ENCODE measurements at regions not wholly inside any gene's neighbourhood (a gene's known extent, or its start where the extent isn't known, plus 50 kb on each side); places are given as distances from the start of the nearest gene placed in this dataset.
A peak's percentile ranks its signal among the peaks of the same experiment; 100 is the strongest.

GRCh38 chr12:67475725-67476124 lies 172.8 kb upstream of the DYRK2 start:
- Histone ChIP-seq H3K9me3 (ENCODE audit: low read depth) (no peaks in the 10 kb centered on the region), H3K27me3 (no peaks in the 10 kb centered on the region), H3K36me3 (no peaks in the 10 kb centered on the region), H3K27ac (no peak overlapping the region), H3K4me1 (ENCODE audit: low read depth) (peaks cover 18% of the 10 kb centered on the region), H3K4me3 (no peak overlapping the region)
- no peak for DNase-seq (ENCODE audit: low read depth in 1 of 2, low spot score in 1 of 2)
- TF ChIP-seq CTCF (IDR thresholded peaks at IDR 0.05; ENCODE audit: low read depth, low read length), result no peak

GRCh38 chr12:67477681-67478265 lies 170.8 kb upstream of the DYRK2 start:
- H3K27me3 ChIP-seq, result no peaks in the 10 kb centered on the region
- H3K27ac ChIP-seq, result no peak overlapping the region

GRCh38 chr12:67482751-67483661 lies 165.5 kb upstream of the DYRK2 start:
- H3K27ac ChIP-seq, result peak overlapping the region; percentile 64
- no peaks in the 10 kb centered on the region for H3K27me3 ChIP-seq
- no peaks in the 10 kb centered on the region for H3K36me3 ChIP-seq
- H3K4me3 ChIP-seq, result no peak overlapping the region
- no peak for TF ChIP-seq CTCF (IDR thresholded peaks at IDR 0.05; ENCODE audit: low read depth, low read length)
- no peaks in the 10 kb centered on the region for H3K9me3 ChIP-seq (ENCODE audit: low read depth)
- peaks cover 21% of the 10 kb centered on the region for H3K4me1 ChIP-seq (ENCODE audit: low read depth)
- DNase-seq (ENCODE audit: low read depth in 1 of 2, low spot score in 1 of 2), result peak; percentile 74 to 86

More at GRCh38 chr12:67477681-67478265, 170.8 kb upstream of the DYRK2 start:
- Histone ChIP-seq H3K9me3 (ENCODE audit: low read depth) (no peaks in the 10 kb centered on the region), H3K4me3 (no peak overlapping the region), H3K4me1 (ENCODE audit: low read depth) (peaks cover 7% of the 10 kb centered on the region), H3K36me3 (no peaks in the 10 kb centered on the region)
- no peak for TF ChIP-seq CTCF (IDR thresholded peaks at IDR 0.05; ENCODE audit: low read depth, low read length)
- no peak for DNase-seq (ENCODE audit: low read depth in 1 of 2, low spot score in 1 of 2)

GRCh38 chr12:67483871-67484554 lies 164.5 kb upstream of the DYRK2 start:
- H3K27ac ChIP-seq, result peak overlapping the region; percentile 18
- no peaks in the 10 kb centered on the region for H3K9me3 ChIP-seq (ENCODE audit: low read depth)
- no peak for TF ChIP-seq CTCF (IDR thresholded peaks at IDR 0.05; ENCODE audit: low read depth, low read length)
- H3K4me1 ChIP-seq (ENCODE audit: low read depth), result peaks cover 21% of the 10 kb centered on the region
- H3K27me3 ChIP-seq, result no peaks in the 10 kb centered on the region
- no peaks in the 10 kb centered on the region for H3K36me3 ChIP-seq
- DNase-seq (ENCODE audit: low read depth in 1 of 2, low spot score in 1 of 2), result no peak
- no peak overlapping the region for H3K4me3 ChIP-seq

GRCh38 chr12:67484791-67485480 lies 163.6 kb upstream of the DYRK2 start:
- no peaks in the 10 kb centered on the region for H3K9me3 ChIP-seq (ENCODE audit: low read depth)
- H3K27me3 ChIP-seq, result no peaks in the 10 kb centered on the region
- H3K27ac ChIP-seq, result no peak overlapping the region
- H3K4me3 ChIP-seq, result no peak overlapping the region
- H3K4me1 ChIP-seq (ENCODE audit: low read depth), result peaks cover 21% of the 10 kb centered on the region
- TF ChIP-seq CTCF (IDR thresholded peaks at IDR 0.05; ENCODE audit: low read depth, low read length), result no peak
- DNase-seq (ENCODE audit: low read depth in 1 of 2, low spot score in 1 of 2), result no peak
- H3K36me3 ChIP-seq, result no peaks in the 10 kb centered on the region

Measured in cardiac muscle cell (in vitro differentiated cells and primary cell).